Neutrophil (primary cell): ENCODE measurements at regions not wholly inside any gene's neighbourhood (a gene's known extent, or its start where the extent isn't known, plus 50 kb on each side); places are given as distances from the start of the nearest gene placed in this dataset.
"Not testable (repeated sequence)": the region's sequence is repeated elsewhere in the genome, so short reads cannot be mapped to it uniquely, and the experiment has no call there.

ENCODE experiments used
- H3K27ac ChIP-seq: fragments of 200-600 bp; sonication (generic); 2 replicates; pipeline ENCODE4 v1.5.1; 2016; ENCODE audit warnings: mild to moderate bottlenecking, moderate library complexity
- H3K27me3 ChIP-seq: fragments of 200-600 bp; sonication (generic); 2 replicates; pipeline ENCODE4 v1.6.0; 2016; ENCODE audit warnings: mild to moderate bottlenecking
- H3K36me3 ChIP-seq: fragments of 200-600 bp; sonication (generic); 2 replicates; pipeline ENCODE4 v1.5.1; 2017
- H3K4me1 ChIP-seq, 2 experiments: fragments of 200-600 bp in 1 of 2; sonication (generic) in 1 of 2; 1 replicate in 1 of 2; 2 replicates in 1 of 2; pipeline versions ENCODE4 v1.5.1 to v1.6.1; 2013 to 2016; ENCODE audit warnings: low read depth in 1 of 2, low read length in 1 of 2, mild to moderate bottlenecking in 1 of 2, moderate library complexity in 1 of 2; ENCODE audit not compliant: control insufficient read depth in 1 of 2, insufficient read depth in 1 of 2
- H3K4me3 ChIP-seq, 2 experiments: fragments of 200-600 bp in 1 of 2; sonication (generic) in 1 of 2; 1 replicate in 1 of 2; 2 replicates in 1 of 2; pipeline ENCODE4 v1.5.1; 2013 to 2016; ENCODE audit warnings: low read depth in 1 of 2, low read length in 1 of 2, mild to moderate bottlenecking in 1 of 2, moderate library complexity in 1 of 2
- H3K9me3 ChIP-seq: fragments of 200-600 bp; sonication (generic); 2 replicates; pipeline ENCODE4 v1.5.1; 2016
- TF ChIP-seq, protein P1 (sequence below): fragments of 200-600 bp; sonication (generic); IDR thresholded peaks from 2 replicates; pipeline ENCODE4 v1.5.1; 2016; ENCODE audit warnings: antibody characterized with exemption

DNA sequence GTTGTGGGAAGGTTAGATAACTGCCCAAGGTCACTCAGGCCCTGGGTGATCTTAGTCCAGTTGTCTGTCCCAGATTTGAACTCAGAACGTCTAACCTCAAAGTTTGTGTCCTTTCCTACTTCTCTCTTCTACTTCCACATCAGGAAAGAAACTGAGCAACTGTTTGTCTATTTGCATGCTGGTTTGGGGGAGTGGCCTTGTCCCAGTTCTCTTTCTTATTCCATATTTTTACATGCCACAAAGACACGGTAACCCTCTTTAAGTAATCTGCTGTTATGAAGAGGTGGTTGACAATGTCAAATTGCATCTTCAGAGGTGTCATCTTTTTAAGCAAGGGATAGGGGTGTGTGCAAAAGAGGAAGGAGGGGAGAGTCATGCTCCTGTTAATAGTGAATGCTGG is 432.5 kb downstream of the HS3ST3B1 start:
- H3K27me3 ChIP-seq: no peaks in the 10 kb centered on the region
- TF ChIP-seq, protein P1, sequence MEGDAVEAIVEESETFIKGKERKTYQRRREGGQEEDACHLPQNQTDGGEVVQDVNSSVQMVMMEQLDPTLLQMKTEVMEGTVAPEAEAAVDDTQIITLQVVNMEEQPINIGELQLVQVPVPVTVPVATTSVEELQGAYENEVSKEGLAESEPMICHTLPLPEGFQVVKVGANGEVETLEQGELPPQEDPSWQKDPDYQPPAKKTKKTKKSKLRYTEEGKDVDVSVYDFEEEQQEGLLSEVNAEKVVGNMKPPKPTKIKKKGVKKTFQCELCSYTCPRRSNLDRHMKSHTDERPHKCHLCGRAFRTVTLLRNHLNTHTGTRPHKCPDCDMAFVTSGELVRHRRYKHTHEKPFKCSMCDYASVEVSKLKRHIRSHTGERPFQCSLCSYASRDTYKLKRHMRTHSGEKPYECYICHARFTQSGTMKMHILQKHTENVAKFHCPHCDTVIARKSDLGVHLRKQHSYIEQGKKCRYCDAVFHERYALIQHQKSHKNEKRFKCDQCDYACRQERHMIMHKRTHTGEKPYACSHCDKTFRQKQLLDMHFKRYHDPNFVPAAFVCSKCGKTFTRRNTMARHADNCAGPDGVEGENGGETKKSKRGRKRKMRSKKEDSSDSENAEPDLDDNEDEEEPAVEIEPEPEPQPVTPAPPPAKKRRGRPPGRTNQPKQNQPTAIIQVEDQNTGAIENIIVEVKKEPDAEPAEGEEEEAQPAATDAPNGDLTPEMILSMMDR: no peak
- H3K4me3 ChIP-seq: no peak overlapping the region
- no peaks in the 10 kb centered on the region for H3K9me3 ChIP-seq
- no peak overlapping the region for H3K27ac ChIP-seq
- H3K4me1 ChIP-seq: peaks cover 8 to 41% of the 10 kb centered on the region in 2 experiments
- no peaks in the 10 kb centered on the region for H3K36me3 ChIP-seq

DNA sequence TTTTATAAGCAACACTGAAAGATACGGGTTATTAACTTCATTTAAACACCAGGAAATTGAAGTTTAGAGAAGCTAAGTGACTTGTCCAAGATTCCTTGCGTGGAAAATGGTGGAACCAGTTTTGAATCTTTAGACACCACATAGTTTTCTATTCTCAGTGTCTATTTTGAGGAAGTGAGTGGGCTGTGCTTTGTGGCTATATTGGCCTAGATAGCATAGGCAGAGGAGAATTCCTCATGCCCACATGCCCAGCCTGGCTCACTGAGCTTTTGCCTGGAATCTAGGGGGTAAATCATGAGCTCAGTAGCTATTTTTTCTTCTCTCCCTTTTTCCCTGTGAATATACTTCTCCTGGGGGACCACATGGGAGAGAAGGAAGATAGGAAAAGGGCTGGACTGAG is 431.3 kb downstream of the HS3ST3B1 start:
- H3K27ac ChIP-seq: no peak overlapping the region
- no peaks in the 10 kb centered on the region for H3K27me3 ChIP-seq
- H3K36me3 ChIP-seq: no peaks in the 10 kb centered on the region
- peaks cover 0 to 30% of the 10 kb centered on the region in 2 experiments for H3K4me1 ChIP-seq
- H3K4me3 ChIP-seq: no peak overlapping the region
- H3K9me3 ChIP-seq: no peaks in the 10 kb centered on the region
- TF ChIP-seq, protein P1: no peak

DNA sequence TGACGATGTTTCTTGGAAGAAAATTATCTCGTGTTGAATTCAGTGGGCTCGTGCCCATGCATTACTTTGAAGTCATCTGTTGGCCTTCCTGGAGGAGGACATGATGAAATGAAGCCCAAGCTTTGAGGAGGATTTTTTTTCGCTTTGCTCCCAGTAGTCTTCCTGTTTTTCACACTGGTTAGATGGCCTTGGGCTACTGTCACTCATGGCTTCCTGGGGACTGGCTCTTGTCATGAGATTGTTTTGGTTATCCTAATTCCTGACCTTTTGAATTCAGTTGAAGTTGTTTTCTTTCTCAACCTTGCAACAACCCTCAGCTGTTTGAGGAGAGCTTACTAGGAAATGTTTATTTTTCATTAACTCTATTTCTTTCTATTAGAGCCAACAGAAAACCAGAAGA is 430.7 kb downstream of the HS3ST3B1 start:
- Histone ChIP-seq H3K27ac (no peak overlapping the region), H3K4me3 (no peak overlapping the region), H3K27me3 (no peaks in the 10 kb centered on the region), H3K36me3 (no peaks in the 10 kb centered on the region), H3K9me3 (no peaks in the 10 kb centered on the region), H3K4me1 (peaks cover 0 to 27% of the 10 kb centered on the region in 2 experiments)
- TF ChIP-seq, protein P1: no peak

DNA sequence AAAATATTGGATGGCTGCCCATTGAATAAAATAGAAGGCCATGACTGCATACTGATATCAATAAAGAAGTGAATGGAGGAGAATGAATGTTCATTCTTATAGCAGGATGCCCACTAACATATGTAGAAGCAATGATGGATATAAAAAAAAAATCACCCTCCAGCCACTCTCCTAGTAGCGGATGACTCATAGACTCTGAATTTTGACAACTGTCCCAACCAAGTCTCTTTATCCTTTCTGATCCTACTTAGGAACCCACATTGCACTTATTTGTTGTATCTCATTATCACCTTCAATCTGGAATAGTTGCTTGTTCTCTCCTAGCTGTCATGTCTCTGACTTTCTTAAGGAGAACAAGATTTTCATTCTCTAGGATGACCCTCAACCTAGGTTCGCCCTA is 429.9 kb downstream of the HS3ST3B1 start:
- H3K27me3 ChIP-seq: no peaks in the 10 kb centered on the region
- no peak overlapping the region for H3K27ac ChIP-seq
- peaks cover 0 to 27% of the 10 kb centered on the region in 2 experiments for H3K4me1 ChIP-seq
- H3K4me3 ChIP-seq: no peak overlapping the region
- TF ChIP-seq, protein P1: no peak
- H3K9me3 ChIP-seq: no peaks in the 10 kb centered on the region
- no peaks in the 10 kb centered on the region for H3K36me3 ChIP-seq

DNA sequence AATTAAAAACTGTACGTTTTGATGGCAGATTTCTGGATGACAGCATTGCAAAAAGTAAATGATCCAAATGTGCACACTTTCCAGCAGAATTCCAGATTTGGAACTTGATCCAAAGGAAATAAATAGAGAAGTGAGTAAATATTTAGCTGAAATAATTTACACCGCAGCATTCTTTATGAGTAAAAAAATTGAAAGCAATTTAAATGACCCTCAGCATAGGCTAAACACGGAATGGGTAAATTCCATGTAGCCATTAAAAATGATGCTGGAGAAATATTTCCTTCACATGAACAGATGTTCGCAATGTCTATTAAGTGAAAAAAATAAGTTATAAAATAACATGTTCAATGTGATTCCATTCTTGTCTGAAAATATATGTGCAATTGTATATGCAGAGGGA is 424.8 kb downstream of the HS3ST3B1 start:
- TF ChIP-seq, protein P1: no peak
- Histone ChIP-seq H3K36me3 (no peaks in the 10 kb centered on the region), H3K4me3 (no peak overlapping the region), H3K27ac (no peak overlapping the region), H3K27me3 (no peaks in the 10 kb centered on the region), H3K4me1 (no peaks in the 10 kb centered on the region), H3K9me3 (no peaks in the 10 kb centered on the region)

DNA sequence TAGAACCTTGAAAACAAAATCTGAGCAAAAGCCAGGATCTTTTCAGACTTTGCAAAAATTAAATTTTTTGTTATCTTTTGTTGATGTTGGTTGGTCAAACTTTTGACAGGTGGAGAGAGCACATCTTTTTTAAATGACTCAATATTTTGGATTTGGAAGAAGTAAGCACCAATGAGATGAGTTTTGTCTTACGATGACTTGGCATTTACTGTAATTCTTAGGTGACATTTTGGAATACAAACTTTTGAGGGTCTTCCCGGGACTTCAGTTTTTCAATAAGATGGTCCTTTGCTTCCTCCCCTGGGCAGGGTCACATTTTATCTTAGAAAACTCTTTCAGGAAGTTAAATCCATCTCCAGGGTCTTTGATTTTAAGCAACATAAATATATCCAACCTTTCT is 423.9 kb downstream of the HS3ST3B1 start:
- Histone ChIP-seq H3K27ac (no peak overlapping the region), H3K4me3 (no peak overlapping the region), H3K36me3 (no peaks in the 10 kb centered on the region), H3K9me3 (no peaks in the 10 kb centered on the region), H3K27me3 (no peaks in the 10 kb centered on the region), H3K4me1 (no peaks in the 10 kb centered on the region)
- TF ChIP-seq, protein P1: no peak

DNA sequence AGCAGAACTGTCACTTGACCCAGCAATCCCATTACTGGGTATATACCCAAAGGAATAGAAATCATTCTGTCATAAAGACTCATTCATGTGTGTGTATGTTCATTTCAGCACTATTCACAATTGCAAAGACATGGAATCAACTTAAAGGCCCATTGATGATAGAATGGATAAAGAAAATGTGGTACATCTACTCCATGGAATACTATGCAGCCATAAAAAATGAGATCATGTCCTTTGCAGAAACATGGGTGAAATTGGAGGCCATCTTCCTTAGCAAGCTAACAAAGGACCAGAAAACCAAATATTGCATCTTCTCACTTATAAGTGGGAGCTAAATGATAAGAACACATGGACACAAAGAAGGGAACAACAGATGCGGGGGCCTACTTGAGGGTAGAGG is 422.5 kb downstream of the HS3ST3B1 start:
- H3K4me3 ChIP-seq, H3K27ac ChIP-seq, H3K36me3 ChIP-seq, H3K27me3 ChIP-seq, H3K9me3 ChIP-seq, H3K4me1 ChIP-seq: not testable (repeated sequence)
